ENCODE measurements at regions not wholly inside any gene's neighbourhood (a gene's known extent, or its start where the extent isn't known, plus 50 kb on each side); places are given as distances from the start of the nearest gene placed in this dataset.

DNA sequence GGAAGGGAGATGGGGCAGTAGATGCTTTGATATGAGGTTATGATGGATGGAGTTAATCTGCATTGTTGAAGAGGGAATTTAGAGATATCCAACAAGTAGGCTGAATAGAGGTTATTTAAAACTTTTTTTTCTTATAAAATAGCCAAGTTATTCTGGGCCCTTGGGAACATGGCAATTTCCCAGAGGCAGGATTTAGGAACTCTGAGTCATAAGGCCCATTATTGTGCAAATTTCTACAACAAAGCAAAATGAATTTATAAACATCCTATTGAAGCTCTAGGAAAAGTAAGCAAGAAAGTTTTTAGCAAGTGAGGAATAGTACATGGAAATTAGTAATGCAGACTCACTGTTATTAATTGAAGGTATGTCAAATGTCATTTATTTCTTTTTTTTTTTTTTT, 160.9 kb upstream of the NPY start:
- DNase-seq (ENCODE audit: extremely low read depth, insufficient read length), result no peak
- Histone ChIP-seq H3K27me3 (replicated peaks; ENCODE audit: control insufficient read depth, insufficient read depth, low read length) (no peaks in the 10 kb centered on the region), H3K36me3 (ENCODE audit: control insufficient read depth, insufficient read depth, low read length) (no peaks in the 10 kb centered on the region), H3K4me3 (replicated peaks; ENCODE audit: low read depth, low read length) (no peak overlapping the region)
- TF ChIP-seq, protein P1, sequence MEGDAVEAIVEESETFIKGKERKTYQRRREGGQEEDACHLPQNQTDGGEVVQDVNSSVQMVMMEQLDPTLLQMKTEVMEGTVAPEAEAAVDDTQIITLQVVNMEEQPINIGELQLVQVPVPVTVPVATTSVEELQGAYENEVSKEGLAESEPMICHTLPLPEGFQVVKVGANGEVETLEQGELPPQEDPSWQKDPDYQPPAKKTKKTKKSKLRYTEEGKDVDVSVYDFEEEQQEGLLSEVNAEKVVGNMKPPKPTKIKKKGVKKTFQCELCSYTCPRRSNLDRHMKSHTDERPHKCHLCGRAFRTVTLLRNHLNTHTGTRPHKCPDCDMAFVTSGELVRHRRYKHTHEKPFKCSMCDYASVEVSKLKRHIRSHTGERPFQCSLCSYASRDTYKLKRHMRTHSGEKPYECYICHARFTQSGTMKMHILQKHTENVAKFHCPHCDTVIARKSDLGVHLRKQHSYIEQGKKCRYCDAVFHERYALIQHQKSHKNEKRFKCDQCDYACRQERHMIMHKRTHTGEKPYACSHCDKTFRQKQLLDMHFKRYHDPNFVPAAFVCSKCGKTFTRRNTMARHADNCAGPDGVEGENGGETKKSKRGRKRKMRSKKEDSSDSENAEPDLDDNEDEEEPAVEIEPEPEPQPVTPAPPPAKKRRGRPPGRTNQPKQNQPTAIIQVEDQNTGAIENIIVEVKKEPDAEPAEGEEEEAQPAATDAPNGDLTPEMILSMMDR (IDR thresholded peaks at IDR 0.05; ENCODE audit: insufficient read depth, low read length, poor library complexity, severe bottlenecking), result no peak

DNA sequence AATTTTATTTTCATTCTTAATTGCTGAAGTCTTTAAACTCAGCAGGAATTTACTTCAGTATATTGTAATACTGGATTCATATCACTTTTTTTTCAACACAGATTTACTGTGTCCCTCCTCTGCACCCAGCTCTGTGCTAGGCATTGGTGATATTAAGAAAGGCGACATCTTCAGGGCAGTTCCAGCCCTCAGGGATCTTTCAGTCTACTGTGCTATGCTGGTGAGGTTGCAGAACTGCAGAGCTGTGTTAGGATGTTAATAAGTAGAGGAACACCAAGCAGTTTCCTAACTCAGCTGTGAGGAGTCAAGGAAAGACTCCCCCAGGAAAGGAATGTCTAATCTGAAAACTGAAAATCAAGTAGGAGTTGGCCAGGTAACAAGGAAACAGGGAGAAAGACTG, 158.2 kb upstream of the NPY start:
- no peak overlapping the region for H3K4me3 ChIP-seq (replicated peaks; ENCODE audit: low read depth, low read length)
- no peaks in the 10 kb centered on the region for H3K36me3 ChIP-seq (ENCODE audit: control insufficient read depth, insufficient read depth, low read length)
- H3K27me3 ChIP-seq (replicated peaks; ENCODE audit: control insufficient read depth, insufficient read depth, low read length), result no peaks in the 10 kb centered on the region
- TF ChIP-seq, protein P1 (IDR thresholded peaks at IDR 0.05; ENCODE audit: insufficient read depth, low read length, poor library complexity, severe bottlenecking), result no peak
- no peak for DNase-seq (ENCODE audit: extremely low read depth, insufficient read length)

DNA sequence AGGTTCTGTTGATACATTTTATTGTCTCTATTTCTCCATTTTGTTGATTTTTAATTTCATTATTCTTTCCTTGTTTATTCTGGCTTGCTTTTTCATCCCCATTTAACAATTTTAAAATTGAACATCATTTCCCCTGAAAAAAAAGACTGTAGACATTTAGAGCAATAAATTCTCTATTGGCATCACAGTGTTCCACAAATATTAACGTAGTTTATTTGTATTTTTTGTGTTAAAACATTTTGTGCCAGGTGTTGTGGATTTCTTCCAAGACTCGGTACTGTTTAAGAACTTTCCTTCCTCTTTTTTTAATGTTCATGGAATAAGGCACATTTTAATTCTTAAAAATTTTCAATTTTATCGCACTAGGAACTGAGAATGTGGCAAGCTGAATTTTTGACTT, 156.1 kb upstream of the NPY start:
- Histone ChIP-seq H3K36me3 (ENCODE audit: control insufficient read depth, insufficient read depth, low read length) (no peaks in the 10 kb centered on the region), H3K4me3 (replicated peaks; ENCODE audit: low read depth, low read length) (no peak overlapping the region), H3K27me3 (replicated peaks; ENCODE audit: control insufficient read depth, insufficient read depth, low read length) (no peaks in the 10 kb centered on the region)
- TF ChIP-seq, protein P1 (IDR thresholded peaks at IDR 0.05; ENCODE audit: insufficient read depth, low read length, poor library complexity, severe bottlenecking), result no peak
- no peak for DNase-seq (ENCODE audit: extremely low read depth, insufficient read length)

DNA sequence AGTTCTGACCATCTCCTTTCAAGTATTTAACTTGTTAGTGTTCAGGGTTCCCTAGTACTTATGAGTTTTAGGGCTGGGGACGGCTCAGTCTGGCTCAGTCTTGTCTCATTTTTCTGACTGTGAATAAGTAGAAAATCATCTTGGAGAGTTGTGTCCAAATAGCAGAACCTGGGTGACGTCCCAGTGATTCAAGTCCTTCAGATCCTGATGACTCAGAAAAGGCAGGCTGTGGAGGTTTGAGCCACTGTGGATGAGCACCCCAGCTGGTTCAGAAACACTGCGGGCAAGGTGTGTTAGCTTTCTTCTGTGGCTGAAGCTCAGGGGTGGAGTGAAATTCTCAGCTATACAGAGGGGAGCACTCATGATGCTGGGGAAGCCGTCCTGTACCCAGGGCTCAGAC, 154.4 kb upstream of the NPY start:
- Histone ChIP-seq H3K27me3 (replicated peaks; ENCODE audit: control insufficient read depth, insufficient read depth, low read length) (no peaks in the 10 kb centered on the region), H3K4me3 (replicated peaks; ENCODE audit: low read depth, low read length) (no peak overlapping the region), H3K36me3 (ENCODE audit: control insufficient read depth, insufficient read depth, low read length) (no peaks in the 10 kb centered on the region)
- TF ChIP-seq, protein P1 (IDR thresholded peaks at IDR 0.05; ENCODE audit: insufficient read depth, low read length, poor library complexity, severe bottlenecking), result no peak
- DNase-seq (ENCODE audit: extremely low read depth, insufficient read length), result no peak

DNA sequence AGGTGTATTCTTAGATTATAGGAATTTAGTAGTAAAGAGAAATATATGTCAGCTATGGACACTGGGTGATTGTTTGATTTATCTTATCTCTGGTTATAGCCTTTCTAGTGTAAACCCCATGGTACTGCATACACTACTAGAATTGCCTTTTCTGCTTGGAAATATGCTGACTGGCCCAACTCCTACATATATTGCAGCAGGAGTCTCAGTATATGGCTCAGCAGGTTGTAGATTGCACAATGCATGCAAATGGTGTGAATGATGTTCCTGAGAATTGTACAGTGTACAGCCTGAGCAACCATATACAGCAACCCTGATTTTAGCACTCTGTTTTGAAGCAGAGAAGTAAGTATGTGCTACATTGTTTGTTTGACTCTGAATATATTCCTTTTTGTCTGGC, 153.4 kb upstream of the NPY start:
- TF ChIP-seq, protein P1 (IDR thresholded peaks at IDR 0.05; ENCODE audit: insufficient read depth, low read length, poor library complexity, severe bottlenecking), result no peak
- Histone ChIP-seq H3K36me3 (ENCODE audit: control insufficient read depth, insufficient read depth, low read length) (no peaks in the 10 kb centered on the region), H3K4me3 (replicated peaks; ENCODE audit: low read depth, low read length) (no peak overlapping the region), H3K27me3 (replicated peaks; ENCODE audit: control insufficient read depth, insufficient read depth, low read length) (no peaks in the 10 kb centered on the region)
- no peak for DNase-seq (ENCODE audit: extremely low read depth, insufficient read length)

DNA sequence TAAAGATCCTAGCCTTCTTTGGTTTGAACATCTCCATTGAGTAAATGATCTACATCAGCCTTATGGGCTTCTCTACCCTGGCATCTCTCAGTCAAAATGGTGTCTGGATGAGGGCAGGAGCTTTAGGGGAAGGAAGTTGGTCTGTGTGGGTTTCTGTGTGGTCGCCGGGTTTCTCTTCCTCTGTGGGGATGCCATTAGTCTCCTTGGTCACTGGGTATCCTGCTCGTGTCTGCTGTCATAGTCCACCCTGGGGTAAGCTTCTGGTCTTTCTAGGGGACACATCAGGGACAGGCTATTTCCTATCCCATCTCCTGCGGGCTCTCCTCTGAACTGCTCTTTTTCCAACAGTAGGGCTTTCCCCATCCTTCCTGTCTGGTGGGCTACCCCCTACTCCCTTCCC, 150.3 kb upstream of the NPY start:
- DNase-seq (ENCODE audit: extremely low read depth, insufficient read length), result no peak
- no peaks in the 10 kb centered on the region for H3K27me3 ChIP-seq (replicated peaks; ENCODE audit: control insufficient read depth, insufficient read depth, low read length)
- H3K36me3 ChIP-seq (ENCODE audit: control insufficient read depth, insufficient read depth, low read length), result no peaks in the 10 kb centered on the region
- TF ChIP-seq, protein P1 (IDR thresholded peaks at IDR 0.05; ENCODE audit: insufficient read depth, low read length, poor library complexity, severe bottlenecking), result no peak
- H3K4me3 ChIP-seq (replicated peaks; ENCODE audit: low read depth, low read length), result no peak overlapping the region

Data from GM06990 (cell line).